ENCODE measurements at regions not wholly inside any gene's neighbourhood (a gene's known extent, or its start where the extent isn't known, plus 50 kb on each side); places are given as distances from the start of the nearest gene placed in this dataset.
A peak's percentile ranks its signal among the peaks of the same experiment; 100 is the strongest.

- peak in 1 of 10 donors; percentile 58 for DNase-seq
- intact Hi-C loops (cut with DNase I) = no loop called here
Observed at GRCh38 chr7:130222-130572, 62.2 kb upstream of the FAM20C start.

- DNase-seq = peak in 4 of 10 donors; percentile 37 to 87 (median 53)
- intact Hi-C loops (cut with DNase I) = no loop called here
Observed at GRCh38 chr7:130875-131780, 61.2 kb upstream of the FAM20C start.

- intact Hi-C loops (cut with DNase I) = no loop called here
- peak; percentile 46 to 95 (median 70) for DNase-seq
Observed at GRCh38 chr7:131781-132482, 60.4 kb upstream of the FAM20C start.

- intact Hi-C loops (cut with DNase I) = no loop called here
- no peak for DNase-seq
Observed at GRCh38 chr7:132899-133298, 59.5 kb upstream of the FAM20C start.

- peak in 1 of 10 donors; percentile 74 for DNase-seq
- intact Hi-C loops (cut with DNase I) = no loop called here
Observed at GRCh38 chr7:133470-133869, 58.9 kb upstream of the FAM20C start.

GRCh38 chr7:134029-134428 lies 58.3 kb upstream of the FAM20C start:
- DNase-seq = peak in 2 of 10 donors; percentile 66 to 68
- intact Hi-C loops (cut with DNase I) = no loop called here

- no peak for DNase-seq
- intact Hi-C loops (cut with DNase I) = no loop called here
Observed at GRCh38 chr7:134561-135256, 57.7 kb upstream of the FAM20C start.

- intact Hi-C loops (cut with DNase I) = no loop called here
- peak in 1 of 10 donors; percentile 59 for DNase-seq
Observed at GRCh38 chr7:135257-135653, 57.1 kb upstream of the FAM20C start.

- DNase-seq = no peak
- intact Hi-C loops (cut with DNase I) = no loop called here
Observed at GRCh38 chr7:135731-136645, 56.4 kb upstream of the FAM20C start.

GRCh38 chr7:137094-137891 lies 55.1 kb upstream of the FAM20C start:
- DNase-seq = no peak

GRCh38 chr7:139131-139530 lies 53.2 kb upstream of the FAM20C start:
- DNase-seq = peak in 2 of 10 donors; percentile 45 to 52

More at GRCh38 chr7:137094-137891, 55.1 kb upstream of the FAM20C start:
- intact Hi-C loops (cut with DNase I) = no loop called here

GRCh38 chr7:139561-140243 lies 52.7 kb upstream of the FAM20C start:
- intact Hi-C loops (cut with DNase I) = no loop called here

More at GRCh38 chr7:139131-139530, 53.2 kb upstream of the FAM20C start:
- intact Hi-C loops (cut with DNase I) = no loop called here

GRCh38 chr7:140996-141395 lies 51.4 kb upstream of the FAM20C start:
- peak in 1 of 10 donors; percentile 25 for DNase-seq
- intact Hi-C loops (cut with DNase I) = no loop called here

More at GRCh38 chr7:139561-140243, 52.7 kb upstream of the FAM20C start:
- DNase-seq = peak in 1 of 10 donors; percentile 73

- intact Hi-C loops (cut with DNase I) = no loop called here
- DNase-seq = peak in 2 of 10 donors; percentile 55 to 74
Observed at GRCh38 chr7:142248-142941, 50.0 kb upstream of the FAM20C start.
